Adrenal gland (tissue), 9 donors: ENCODE measurements at regions not wholly inside any gene's neighbourhood (a gene's known extent, or its start where the extent isn't known, plus 50 kb on each side); places are given as distances from the start of the nearest gene placed in this dataset.
A peak's percentile ranks its signal among the peaks of the same experiment; 100 is the strongest.

ENCODE experiments used
- DNase-seq, 7 donors: peaks; one replicate each; pipeline ENCODE4 v3.0.0-alpha.2; 2019 to 2020
- H3K27ac ChIP-seq, 5 donors: fragments of 200-600 bp; sonication (generic) in 4 of 5; 1 replicate in 3 of 5; 2 replicates in 2 of 5; pipeline versions ENCODE4 v1.5.1 to v1.8.0; 2016 to 2020; ENCODE audit warnings: mild to moderate bottlenecking in 1 of 5
- H3K27me3 ChIP-seq: fragments of 200-600 bp; 2 replicates; pipeline ENCODE4 v1.8.0; 2021
- H3K36me3 ChIP-seq, 2 donors: fragments of 200-600 bp; replicated peaks in 1 of 2; 1 replicate in 1 of 2; 2 replicates in 1 of 2; pipeline versions ENCODE4 v1.5.1 to v1.8.0; 2018 to 2022
- H3K4me1 ChIP-seq, 2 donors: fragments of 200-600 bp; replicated peaks in 1 of 2; 1 replicate in 1 of 2; 2 replicates in 1 of 2; pipeline versions ENCODE4 v1.5.1 to v1.8.0; 2018 to 2021
- H3K4me3 ChIP-seq, 4 donors: fragments of 200-600 bp; sonication (generic) in 3 of 4; one replicate each; pipeline ENCODE4 v1.5.1; 2016 to 2018
- H3K9me3 ChIP-seq, 3 donors: fragments of 200-600 bp; sonication (generic) in 1 of 3; replicated peaks in 1 of 3; 1 replicate in 2 of 3; 2 replicates in 1 of 3; pipeline versions ENCODE4 v1.5.1 to v1.8.0; 2016 to 2021
- POLR2A ChIP-seq, 2 donors: fragments of 450-650 bp; IDR thresholded peaks; one replicate each; pipeline ENCODE4 v1.6.1; 2017; ENCODE audit warnings: antibody characterized with exemption in 2 of 2, mild to moderate bottlenecking in 2 of 2, moderate library complexity in 1 of 2
- WGBS, 4 donors: extraction: QIAGEN DNeasy Blood & Tissue Kit in 2 of 4; methylation state at CpG; one replicate each; pipeline versions ENCODE4 v1.1.5 to v1.1.7; 2013 to 2017; 5-methylcytosine and 5-hydroxymethylcytosine counted together
- intact Hi-C, 2 donors: fragments of 100-400 bp; cut with DNase I; formaldehyde crosslinking; loops; one replicate each; pipeline versions ENCODE4 v1.14.1 to v1.15.0; 2022 to 2023
- TF ChIP-seq, protein P1 (sequence below), 6 experiments: fragments of 450-650 bp in 4 of 6; fragments of 200-600 bp in 2 of 6; sonication (generic) in 1 of 6; IDR thresholded peaks; 1 replicate in 5 of 6; 2 replicates in 1 of 6; pipeline versions ENCODE4 v1.5.1 to v1.8.0; 2016 to 2021; ENCODE audit warnings: antibody characterized with exemption in 6 of 6, mild to moderate bottlenecking in 2 of 6, moderate library complexity in 1 of 6
- donor health status: healthy with polysubstance abuse.
- donor health status: Bipolar disorder and iron deficiency.
- donor health status: DM: yes; HTN: yes; CAD: no.
- donor health status: DM: no; HTN: no; CAD: no.
- donor health status: DM: no; HTN: no; CAD: no.

DNA sequence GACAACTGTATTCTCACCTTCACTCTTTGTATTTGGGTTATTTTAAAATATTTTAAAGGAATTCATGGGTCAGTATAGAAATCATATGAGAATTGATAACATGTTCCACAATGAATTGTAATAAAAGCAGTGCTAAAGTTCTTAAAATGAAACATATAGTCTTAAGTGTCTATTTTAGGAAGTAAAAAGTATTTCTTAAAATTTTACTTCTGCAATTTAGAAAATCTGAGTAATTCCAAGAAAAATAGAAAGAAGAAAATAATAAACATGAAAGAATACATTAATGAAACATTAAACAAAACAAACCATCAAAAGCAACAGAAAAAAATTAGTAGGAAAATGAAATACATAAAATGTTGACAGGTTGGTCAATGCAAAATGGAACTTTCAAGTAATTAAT is 332.4 kb downstream of the ETS1 start:
- TF ChIP-seq, protein P1, sequence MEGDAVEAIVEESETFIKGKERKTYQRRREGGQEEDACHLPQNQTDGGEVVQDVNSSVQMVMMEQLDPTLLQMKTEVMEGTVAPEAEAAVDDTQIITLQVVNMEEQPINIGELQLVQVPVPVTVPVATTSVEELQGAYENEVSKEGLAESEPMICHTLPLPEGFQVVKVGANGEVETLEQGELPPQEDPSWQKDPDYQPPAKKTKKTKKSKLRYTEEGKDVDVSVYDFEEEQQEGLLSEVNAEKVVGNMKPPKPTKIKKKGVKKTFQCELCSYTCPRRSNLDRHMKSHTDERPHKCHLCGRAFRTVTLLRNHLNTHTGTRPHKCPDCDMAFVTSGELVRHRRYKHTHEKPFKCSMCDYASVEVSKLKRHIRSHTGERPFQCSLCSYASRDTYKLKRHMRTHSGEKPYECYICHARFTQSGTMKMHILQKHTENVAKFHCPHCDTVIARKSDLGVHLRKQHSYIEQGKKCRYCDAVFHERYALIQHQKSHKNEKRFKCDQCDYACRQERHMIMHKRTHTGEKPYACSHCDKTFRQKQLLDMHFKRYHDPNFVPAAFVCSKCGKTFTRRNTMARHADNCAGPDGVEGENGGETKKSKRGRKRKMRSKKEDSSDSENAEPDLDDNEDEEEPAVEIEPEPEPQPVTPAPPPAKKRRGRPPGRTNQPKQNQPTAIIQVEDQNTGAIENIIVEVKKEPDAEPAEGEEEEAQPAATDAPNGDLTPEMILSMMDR (IDR thresholded peaks at IDR 0.05): no peak
- TF ChIP-seq POLR2A (IDR thresholded peaks at IDR 0.05): no peak

GRCh38 chr11:128251140-128251539 is 336.2 kb downstream of the ETS1 start:
- no peaks in the 10 kb centered on the region for H3K27me3 ChIP-seq
- H3K36me3 ChIP-seq: no peaks in the 10 kb centered on the region
- no peaks in the 10 kb centered on the region for H3K9me3 ChIP-seq
- no peak overlapping the region for H3K27ac ChIP-seq
- H3K4me1 ChIP-seq: no peaks in the 10 kb centered on the region
- intact Hi-C loops: no loop called here
- WGBS, 4 donors: 42 to 68% (median 56%) methylated on average over 2 of the region's 2 CpGs
- DNase-seq: no peak
- H3K4me3 ChIP-seq: no peak overlapping the region
- no peak for TF ChIP-seq POLR2A (IDR thresholded peaks at IDR 0.05)
- TF ChIP-seq, protein P1 (IDR thresholded peaks at IDR 0.05): no peak

More for the DNA sequence above, 332.4 kb downstream of the ETS1 start:
- H3K9me3 ChIP-seq: no peaks in the 10 kb centered on the region
- intact Hi-C loops: no loop called here
- H3K4me1 ChIP-seq: no peaks in the 10 kb centered on the region
- no peak for DNase-seq
- H3K4me3 ChIP-seq: no peak overlapping the region
- no peak overlapping the region for H3K27ac ChIP-seq
- H3K27me3 ChIP-seq: no peaks in the 10 kb centered on the region
- H3K36me3 ChIP-seq: no peaks in the 10 kb centered on the region

DNA sequence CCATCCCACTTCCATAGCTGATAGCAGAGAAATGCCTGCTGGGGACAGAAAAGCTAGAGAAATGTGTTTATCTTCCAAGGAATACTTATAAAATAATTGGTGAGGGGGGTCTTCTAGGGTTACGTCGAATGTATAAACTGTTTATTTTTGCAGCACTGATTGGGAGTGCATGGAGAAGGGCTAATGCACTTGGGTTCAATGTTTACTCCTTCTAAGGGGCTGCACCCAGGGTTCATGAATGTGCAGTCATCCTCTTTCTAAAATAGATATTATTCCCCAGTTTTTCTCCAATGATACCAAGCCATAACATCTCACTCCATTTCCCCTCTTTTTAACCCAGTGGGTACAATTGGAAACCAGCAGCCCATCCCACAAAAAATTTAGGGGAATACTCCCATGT is 336.9 kb downstream of the ETS1 start:
- Histone ChIP-seq H3K27me3 (no peaks in the 10 kb centered on the region), H3K4me1 (no peaks in the 10 kb centered on the region), H3K9me3 (no peaks in the 10 kb centered on the region), H3K4me3 (no peak overlapping the region), H3K36me3 (no peaks in the 10 kb centered on the region), H3K27ac (no peak overlapping the region)
- TF ChIP-seq, protein P1 (IDR thresholded peaks at IDR 0.05): no peak
- no peak for TF ChIP-seq POLR2A (IDR thresholded peaks at IDR 0.05)
- 84 to 92% (median 88%) methylated on average over 2 of the region's 2 CpGs for WGBS, 4 donors
- intact Hi-C loops: no loop called here
- no peak for DNase-seq

DNA sequence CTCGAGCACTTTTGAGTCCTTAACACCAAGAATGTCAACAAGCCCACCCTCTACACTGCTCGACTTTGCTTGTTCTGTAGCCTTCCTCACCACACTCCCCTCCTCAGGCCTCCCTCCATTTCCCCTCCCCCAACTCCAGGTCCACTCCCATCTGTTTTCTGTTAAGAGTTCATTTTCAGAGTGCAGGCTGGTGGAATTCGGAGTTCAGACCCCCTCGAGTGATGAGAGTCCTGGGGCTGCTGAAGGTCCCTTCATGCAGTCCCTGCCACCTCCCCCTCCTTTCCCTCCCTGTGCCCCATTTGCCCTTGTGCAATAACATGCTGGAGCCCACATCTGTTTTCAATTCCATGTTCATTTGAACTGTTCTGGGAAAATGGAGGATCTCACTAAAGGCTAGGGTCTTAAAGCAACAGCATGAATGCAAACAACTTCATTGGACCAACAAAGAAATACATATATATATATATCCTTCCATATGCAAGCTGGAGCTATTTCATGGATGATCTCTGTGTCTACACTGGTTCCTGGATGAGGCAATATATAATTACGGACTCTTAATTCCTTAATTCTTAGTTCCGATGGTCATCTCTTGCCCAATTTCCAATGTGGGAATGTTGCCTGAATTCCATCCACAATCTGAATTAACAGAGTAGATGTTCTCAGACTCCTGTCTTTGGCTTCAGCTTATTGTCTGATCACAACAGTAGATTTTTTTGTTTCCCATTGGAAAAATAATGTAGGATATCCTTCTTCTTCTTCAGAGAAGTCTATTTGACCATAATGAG is 340.4 kb downstream of the ETS1 start:
- TF ChIP-seq POLR2A (IDR thresholded peaks at IDR 0.05): no peak
- TF ChIP-seq, protein P1 (IDR thresholded peaks at IDR 0.05): no peak
- DNase-seq: no peak
- no peaks in the 10 kb centered on the region for H3K27me3 ChIP-seq
- no peaks in the 10 kb centered on the region for H3K9me3 ChIP-seq
- H3K4me3 ChIP-seq: no peak overlapping the region
- intact Hi-C loops: no loop called here
- peak overlapping the region in 1 of 5 donors; percentile 13 for H3K27ac ChIP-seq
- 40 to 54% (median 50%) methylated on average over 6 of the region's 6 CpGs for WGBS, 4 donors
- H3K36me3 ChIP-seq: no peaks in the 10 kb centered on the region
- H3K4me1 ChIP-seq: no peaks in the 10 kb centered on the region
